ENCODE measurements at regions not wholly inside any gene's neighbourhood (a gene's known extent, or its start where the extent isn't known, plus 50 kb on each side); places are given as distances from the start of the nearest gene placed in this dataset.

GRCh38 chr13:111476197-111476596 lies 155.8 kb downstream of the TEX29 start:
- DNase-seq (ENCODE audit: low spot score), result no peak

- no peak for DNase-seq (ENCODE audit: low spot score)
These were observed 159.0 kb downstream of the TEX29 start for GRCh38 chr13:111479412-111479811.

DNA sequence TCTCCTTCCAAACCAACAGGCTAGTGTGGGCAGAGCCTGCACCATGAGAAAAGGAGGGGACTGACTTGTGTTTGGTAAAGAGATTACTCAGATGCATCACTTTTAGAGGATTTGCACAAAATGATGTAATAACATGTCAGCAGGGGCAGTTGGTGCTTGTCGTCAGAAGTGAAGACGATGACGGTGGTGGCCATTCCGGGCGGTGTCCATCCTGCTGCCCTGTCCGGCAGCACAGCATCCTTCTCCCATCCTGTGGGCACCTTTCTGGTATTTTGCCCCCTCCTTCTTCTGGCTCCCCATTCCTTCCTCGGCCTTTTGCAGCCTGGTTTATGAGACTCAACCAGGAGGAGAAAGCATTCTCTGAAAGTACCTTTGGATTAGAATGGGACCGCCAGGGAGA lies 160.1 kb downstream of the TEX29 start:
- DNase-seq (ENCODE audit: low spot score), result no peak

DNA sequence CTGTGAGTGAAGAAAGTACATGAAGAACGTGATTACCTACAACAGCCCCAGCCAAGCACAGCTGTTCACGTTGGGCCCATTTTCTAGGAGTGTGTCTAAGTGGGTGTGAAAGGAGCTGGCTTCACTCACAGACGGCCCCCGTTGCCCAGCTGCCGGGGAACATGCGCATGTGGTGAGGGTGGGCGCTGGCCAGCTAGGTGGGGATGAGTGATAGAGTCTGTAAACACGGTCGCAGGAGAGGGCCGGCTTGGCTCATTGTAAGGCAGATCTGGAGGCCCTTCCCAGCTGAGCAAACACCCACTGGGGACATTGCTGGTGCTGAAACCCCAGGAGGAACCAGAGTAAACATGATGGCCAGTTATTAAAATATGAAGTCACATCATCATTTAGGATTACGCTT lies 160.5 kb downstream of the TEX29 start:
- no peak for DNase-seq (ENCODE audit: low spot score)

- no peak for DNase-seq (ENCODE audit: low spot score)
These were observed 161.7 kb downstream of the TEX29 start for GRCh38 chr13:111482126-111482525.

DNA sequence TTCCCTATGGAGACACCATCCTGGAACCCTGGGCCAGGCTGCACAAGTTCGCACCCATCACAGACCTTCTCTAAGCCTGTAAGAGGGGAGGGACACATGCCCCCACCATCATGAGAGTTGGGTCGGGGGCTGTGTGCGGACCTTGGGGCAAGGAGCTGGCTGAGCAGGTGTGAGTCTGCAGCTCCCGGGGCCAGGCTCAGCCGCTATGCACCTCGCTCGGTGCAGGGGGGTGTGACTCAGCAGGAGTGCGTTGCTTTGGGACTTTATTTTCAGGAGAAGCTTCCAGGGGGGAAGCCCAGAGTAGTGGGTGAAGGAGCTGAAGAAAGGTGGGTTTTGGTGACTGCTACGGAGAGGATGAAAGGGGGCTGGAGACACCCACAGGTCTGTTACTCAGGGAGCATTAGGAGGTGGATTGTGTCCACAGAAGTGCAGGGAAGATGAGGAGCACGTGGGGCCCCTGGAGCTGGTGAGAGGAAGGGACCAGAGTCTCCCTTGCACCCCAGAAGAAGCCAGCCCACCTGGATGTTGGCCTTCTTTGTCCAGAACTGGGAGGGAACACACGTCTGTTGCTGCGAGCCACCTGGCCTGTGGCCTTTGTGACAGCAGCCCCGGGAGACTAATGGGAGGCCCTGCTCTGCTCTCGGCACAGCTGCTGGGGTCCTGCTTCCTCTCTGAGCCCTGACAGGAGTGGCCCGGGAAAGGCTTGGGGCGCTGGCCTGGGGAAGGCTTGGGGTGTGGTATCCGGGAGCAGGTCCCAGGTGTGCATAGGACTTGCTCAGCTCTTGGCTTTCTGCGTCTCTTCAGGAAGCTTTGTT lies 162.6 kb downstream of the TEX29 start:
- no peak for DNase-seq (ENCODE audit: low spot score)

GRCh38 chr13:111483621-111483987 lies 163.2 kb downstream of the TEX29 start:
- no peak for DNase-seq (ENCODE audit: low spot score)

GRCh38 chr13:111484141-111484925 lies 163.9 kb downstream of the TEX29 start:
- no peak for DNase-seq (ENCODE audit: low spot score)

GRCh38 chr13:111484959-111485358 lies 164.5 kb downstream of the TEX29 start:
- DNase-seq (ENCODE audit: low spot score), result no peak

DNA sequence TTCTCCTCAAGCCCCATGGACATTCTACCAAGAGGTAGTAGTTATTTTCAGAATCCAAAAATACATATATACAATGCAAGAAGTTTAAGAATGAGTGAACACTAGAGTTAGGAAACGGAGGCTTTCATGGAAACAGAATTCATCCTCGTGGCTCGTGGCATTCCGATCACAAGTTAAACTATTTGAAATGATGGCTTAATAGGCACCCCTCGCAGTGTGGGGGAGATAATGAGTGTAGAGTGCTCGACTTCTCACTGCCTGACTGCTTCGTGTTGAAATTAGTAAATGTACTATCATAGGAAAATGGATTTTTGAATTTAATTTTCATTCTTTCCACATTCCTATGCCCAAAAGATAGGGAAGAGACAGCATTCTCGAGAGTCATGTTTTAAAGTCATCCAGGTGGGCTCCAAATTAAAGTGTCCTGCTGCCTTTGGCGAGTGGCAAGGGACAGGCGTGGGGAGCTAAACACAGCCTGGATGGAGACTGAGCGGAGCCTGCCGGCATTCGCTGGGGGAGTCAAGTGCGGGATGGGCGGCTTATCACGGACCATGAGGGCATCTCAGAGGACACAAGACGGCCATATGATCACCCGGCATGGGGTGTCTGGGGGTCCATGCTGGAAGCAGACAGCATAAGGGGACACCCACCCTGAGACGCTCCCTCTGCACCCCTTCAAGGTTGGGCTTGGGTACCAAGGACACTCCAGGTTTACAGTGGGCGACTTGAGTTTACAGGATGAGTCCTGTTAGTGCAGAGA lies 165.2 kb downstream of the TEX29 start:
- no peak for DNase-seq (ENCODE audit: low spot score)

GRCh38 chr13:111486331-111486730 lies 165.9 kb downstream of the TEX29 start:
- DNase-seq (ENCODE audit: low spot score), result no peak

- DNase-seq (ENCODE audit: low spot score), result no peak
These were observed 166.4 kb downstream of the TEX29 start for GRCh38 chr13:111486801-111487200.

GRCh38 chr13:111488486-111489132 lies 168.2 kb downstream of the TEX29 start:
- DNase-seq (ENCODE audit: low spot score), result no peak

- no peak for DNase-seq (ENCODE audit: low spot score)
These were observed 168.9 kb downstream of the TEX29 start for GRCh38 chr13:111489301-111489700.

DNA sequence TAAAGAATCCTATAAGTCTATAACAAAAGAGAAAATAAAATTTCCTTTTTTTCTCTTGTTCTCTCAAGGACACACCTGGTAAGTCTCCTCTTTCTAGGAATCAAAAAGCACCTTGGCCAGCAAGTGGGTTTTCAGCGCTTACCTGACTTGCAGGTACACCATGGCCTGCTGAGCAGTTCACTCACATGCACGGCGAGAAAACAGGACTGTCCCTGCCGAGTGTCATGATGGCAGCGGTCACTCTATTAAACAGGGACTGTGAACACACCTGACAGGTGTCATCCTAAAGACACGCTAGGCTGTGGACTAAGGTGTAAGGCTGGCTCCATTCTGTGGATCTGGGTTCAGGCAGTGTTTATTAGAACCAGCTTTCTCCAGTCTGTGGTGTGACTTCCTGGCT lies 170.2 kb downstream of the TEX29 start:
- no peak for DNase-seq (ENCODE audit: low spot score)

DNA sequence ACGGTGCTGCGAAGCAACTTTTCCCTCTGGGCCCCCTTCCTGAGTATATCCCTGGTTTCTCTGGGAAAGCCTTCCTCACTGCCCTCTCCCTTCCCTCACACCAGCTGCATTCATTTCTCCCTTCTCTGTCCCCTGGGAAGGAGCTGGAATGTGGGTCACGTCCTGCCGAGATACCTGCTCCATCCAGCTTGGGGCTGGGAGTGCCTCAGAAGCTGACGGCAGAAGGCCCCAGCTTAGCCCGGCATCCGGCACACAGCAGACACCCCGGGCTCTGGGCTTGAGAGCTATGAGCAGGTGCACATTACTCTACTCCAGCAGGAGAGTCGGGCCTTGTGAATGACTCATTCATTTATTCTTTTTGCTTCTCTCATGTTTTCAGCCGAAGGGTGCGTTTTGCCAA lies 170.6 kb downstream of the TEX29 start:
- DNase-seq (ENCODE audit: low spot score), result no peak

DNA sequence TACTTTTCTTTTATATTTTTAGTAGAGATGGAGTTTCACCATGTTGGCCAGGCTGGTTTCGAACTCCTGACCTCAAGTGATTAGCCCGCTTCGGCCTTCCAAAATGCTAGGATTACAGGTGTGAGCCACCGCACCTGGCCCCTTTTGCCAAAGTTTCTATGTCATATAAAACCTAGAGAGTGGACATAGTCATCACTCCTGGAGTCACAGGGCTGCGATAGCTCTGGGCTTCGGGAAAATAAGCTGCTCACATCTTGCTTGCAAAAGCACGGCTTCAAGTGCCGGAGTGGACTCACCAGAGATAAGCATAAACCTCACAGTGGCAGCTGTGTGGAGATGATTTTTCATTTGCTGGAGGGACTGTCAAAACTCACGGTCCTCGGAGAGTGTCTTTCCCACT lies 171.2 kb downstream of the TEX29 start:
- no peak for DNase-seq (ENCODE audit: low spot score)

DNA sequence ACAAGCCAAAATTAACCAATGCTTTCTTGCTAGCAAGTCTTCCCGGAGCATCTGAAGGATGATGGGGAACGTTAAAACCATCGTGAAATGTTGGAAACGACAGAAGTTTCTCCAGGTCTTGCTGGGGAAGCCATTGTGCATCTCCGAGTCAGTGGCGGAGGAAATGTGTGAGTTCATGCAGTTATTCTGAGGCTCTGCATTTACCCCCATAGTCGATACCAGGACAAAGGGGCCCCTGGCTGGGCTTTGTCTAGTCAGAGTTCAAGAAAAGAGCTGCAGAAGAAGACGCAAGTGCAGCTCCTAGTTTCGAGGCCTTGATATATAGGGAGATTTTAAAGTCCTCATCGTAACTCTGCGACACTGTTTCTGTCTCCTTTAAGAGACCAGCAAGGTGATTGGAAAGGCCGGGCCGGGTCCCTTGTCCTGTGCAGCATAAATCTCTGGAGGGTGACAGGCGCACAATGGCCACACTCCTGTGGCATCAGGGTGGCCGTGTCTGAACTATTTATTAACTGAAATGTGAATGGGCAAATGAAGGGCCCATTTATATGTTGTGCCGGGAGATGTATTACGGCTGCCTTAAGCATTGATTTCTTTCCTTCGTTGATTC lies 172.0 kb downstream of the TEX29 start:
- no peak for DNase-seq (ENCODE audit: low spot score)

DNA sequence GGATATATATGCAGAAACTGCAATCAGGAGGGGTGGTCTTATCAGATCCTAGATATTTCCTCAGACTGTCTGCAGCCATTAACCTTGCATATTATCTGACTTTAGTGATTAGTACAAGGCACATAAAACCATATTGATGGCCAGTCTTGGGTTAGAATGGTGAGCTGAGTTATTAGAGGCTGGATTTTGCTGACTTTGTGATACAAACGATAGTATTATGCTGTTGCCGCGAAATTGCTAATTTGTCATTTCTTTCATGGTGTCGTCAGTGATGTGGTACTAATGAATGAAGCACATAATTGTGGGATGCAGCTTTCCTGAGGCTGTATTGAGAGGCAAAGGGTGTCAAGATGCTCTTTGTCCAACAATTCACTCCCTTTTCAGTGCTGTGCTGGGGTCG lies 172.5 kb downstream of the TEX29 start:
- DNase-seq (ENCODE audit: low spot score), result no peak

- DNase-seq (ENCODE audit: low spot score), result no peak
These were observed 173.0 kb downstream of the TEX29 start for GRCh38 chr13:111493468-111493867.

- DNase-seq (ENCODE audit: low spot score), result no peak
These were observed 174.2 kb downstream of the TEX29 start for GRCh38 chr13:111494641-111495040.
